GM12878 (cell line): ENCODE measurements at regions not wholly inside any gene's neighbourhood (a gene's known extent, or its start where the extent isn't known, plus 50 kb on each side); places are given as distances from the start of the nearest gene placed in this dataset.

Experiments used
- ATAC-seq: fragments of 200-7000 bp; cut with Tn5 transposase; 3 replicates; pipeline ENCODE4 v1.9.1; 2020; ENCODE audit warnings: mild to moderate bottlenecking, moderate library complexity
- BruUV-seq: library from RNA; stranded (reverse); fragments of 400-500 nt; replicated peaks from 2 replicates; lab custom pipeline; 2021; lab: Mats Ljungman, UMichigan
- CTCF ChIA-PET: fragments of 300-600 bp; sonication (Branson Sonifier 250); formaldehyde crosslinking; extraction: SDS; loops from one replicate; lab custom pipeline; 2021; ENCODE audit warnings: inconsistent platforms; lab: Yijun Ruan, JAX
- POLR2A ChIA-PET: fragments of 350-600 bp; formaldehyde crosslinking; extraction: SDS; loops from one replicate; lab custom pipeline; 2021; ENCODE audit warnings: inconsistent platforms; lab: Charles Lee
- RAD21 ChIA-PET: fragments of 300-600 bp; sonication (Branson Sonifier 250); formaldehyde crosslinking; loops from one replicate; lab custom pipeline; 2023; ENCODE audit warnings: antibody characterized with exemption; ENCODE audit not compliant: unreplicated experiment; lab: Charles Lee
- SMC1A ChIA-PET: fragments of 300-600 bp; sonication (Branson Sonifier 250); formaldehyde crosslinking; loops from one replicate; lab custom pipeline; 2023; ENCODE audit not compliant: unreplicated experiment, uncharacterized antibody; lab: Charles Lee
- DNase-seq: peaks from one replicate; pipeline ENCODE4 v3.0.0-alpha.2; 2011; ENCODE audit warnings: low read depth, low spot score
- FAIRE-seq: peaks from 3 replicates; lab custom pipeline; 2011; peaks lifted over from hg19 to GRCh38; lab: Jason Lieb, UNC
- H2AFZ ChIP-seq: 2 replicates; pipeline ENCODE4 v1.6.0; 2011; ENCODE audit warnings: low read depth, low read length, control low read depth; ENCODE audit not compliant: control insufficient read depth
- H3K27ac ChIP-seq: 2 replicates; pipeline ENCODE4 v1.5.1; 2011; ENCODE audit warnings: control low read depth; ENCODE audit not compliant: control insufficient read depth, insufficient read depth
- H3K27me3 ChIP-seq, 2 experiments: replicated peaks in 1 of 2; 2 replicates each; pipeline versions ENCODE4 v1.6.0 to v1.6.1; 2011; ENCODE audit warnings: low read length in 1 of 2; ENCODE audit not compliant: control insufficient read depth in 2 of 2, insufficient read depth in 2 of 2
- H3K36me3 ChIP-seq, 2 experiments: 2 replicates each; pipeline ENCODE4 v1.5.1; 2011; ENCODE audit warnings: low read length in 1 of 2; ENCODE audit not compliant: control insufficient read depth in 2 of 2, insufficient read depth in 2 of 2
- H3K4me1 ChIP-seq: 2 replicates; pipeline ENCODE4 v1.6.1; 2011; ENCODE audit warnings: mild to moderate bottlenecking, low read length, moderate library complexity, mixed read lengths; ENCODE audit not compliant: control insufficient read depth, insufficient read depth
- H3K4me2 ChIP-seq: 2 replicates; pipeline ENCODE4 v1.6.0; 2011; ENCODE audit warnings: control low read depth; ENCODE audit not compliant: control insufficient read depth, insufficient read depth
- H3K4me3 ChIP-seq: fragments of 200-600 bp; sonication (generic); 2 replicates; pipeline ENCODE4 v1.5.1; 2016
- H3K79me2 ChIP-seq: 2 replicates; pipeline ENCODE4 v1.6.0; 2011; ENCODE audit warnings: low read length; ENCODE audit not compliant: control insufficient read depth, insufficient read depth
- H3K9ac ChIP-seq: 2 replicates; pipeline ENCODE4 v1.8.0; 2011; ENCODE audit warnings: low read length, control low read depth, mixed read lengths; ENCODE audit not compliant: control insufficient read depth, insufficient read depth
- H3K9me3 ChIP-seq: replicated peaks from 3 replicates; pipeline ENCODE4 v1.5.1; 2011; ENCODE audit warnings: mild to moderate bottlenecking, low read length; ENCODE audit not compliant: control insufficient read depth, insufficient read depth
- H4K20me1 ChIP-seq: 2 replicates; pipeline ENCODE4 v1.6.0; 2011; ENCODE audit not compliant: control insufficient read depth, insufficient read depth
- CBX5 ChIP-seq: sonication (generic); IDR thresholded peaks from 2 replicates; pipeline ENCODE4 v1.6.1; 2016; ENCODE audit warnings: low read depth, moderate library complexity, mild to moderate bottlenecking, inconsistent platforms
- IKZF2 ChIP-seq, 2 experiments: fragments of 450-650 bp; IDR thresholded peaks; 2 replicates each; pipeline ENCODE4 v1.6.1; 2017; ENCODE audit warnings: mild to moderate bottlenecking in 2 of 2, moderate library complexity in 2 of 2
- MYB ChIP-seq: fragments of 150-350 bp; IDR thresholded peaks from 2 replicates; pipeline ENCODE4 v1.6.1; 2014; ENCODE audit warnings: mild to moderate bottlenecking, low read depth, low read length, borderline replicate concordance
- WGBS: methylation state at CpG from one replicate; pipeline ENCODE4 v1.1.6; 2016; ENCODE audit warnings: low lambda C conversion rate; ENCODE audit not compliant: insufficient replicate concordance, insufficient coverage; ENCODE audit errors: missing lambda C conversion rate; 5-methylcytosine and 5-hydroxymethylcytosine counted together
- in situ Hi-C: fragments of 300-500 bp; cut with MboI; formaldehyde crosslinking; loops from 9 replicates; pipeline ENCODE4 v1.14.3; 2018; ENCODE audit warnings: mixed read lengths
- intact Hi-C: fragments of 100-400 bp; cut with micrococcal nuclease; formaldehyde crosslinking; loops from one replicate; pipeline ENCODE4 v1.14.2; 2022; ENCODE audit not compliant: unreplicated experiment
- TF ChIP-seq, protein P1 (sequence below): fragments of 450-650 bp; IDR thresholded peaks from 2 replicates; pipeline ENCODE4 v1.6.1; 2018; ENCODE audit warnings: borderline replicate concordance, mild to moderate bottlenecking; ENCODE audit not compliant: partially characterized antibody
- TF ChIP-seq, protein P2 (sequence below): fragments of 450-650 bp; conservative IDR thresholded peaks from 2 replicates; pipeline ENCODE4 v1.6.1; 2017; ENCODE audit warnings: mild to moderate bottlenecking, moderate library complexity

DNA sequence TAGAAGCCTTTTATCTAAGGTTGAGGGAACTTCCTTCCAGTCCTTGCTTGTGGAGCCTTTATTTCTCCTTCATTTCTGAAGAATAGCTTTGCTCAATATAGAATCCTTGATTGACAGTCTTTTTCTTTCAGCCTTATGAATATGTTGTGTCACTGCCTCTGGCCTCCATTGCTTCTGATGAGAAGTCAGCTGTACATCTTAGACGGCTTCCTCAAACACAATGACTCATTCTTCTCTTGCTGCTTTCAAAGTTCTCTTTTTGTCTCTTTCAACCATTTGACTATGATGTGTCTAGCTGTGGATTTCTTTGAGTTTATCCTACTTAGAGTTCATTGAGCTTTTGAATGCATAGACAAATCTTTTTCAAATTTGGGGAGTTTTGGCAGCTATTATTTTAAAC is 893.2 kb downstream of the BRD1 start:
- TF ChIP-seq IKZF2 (IDR thresholded peaks at IDR 0.05) (no peak), CBX5 (no peak), MYB (no peak)
- TF ChIP-seq, protein P1, sequence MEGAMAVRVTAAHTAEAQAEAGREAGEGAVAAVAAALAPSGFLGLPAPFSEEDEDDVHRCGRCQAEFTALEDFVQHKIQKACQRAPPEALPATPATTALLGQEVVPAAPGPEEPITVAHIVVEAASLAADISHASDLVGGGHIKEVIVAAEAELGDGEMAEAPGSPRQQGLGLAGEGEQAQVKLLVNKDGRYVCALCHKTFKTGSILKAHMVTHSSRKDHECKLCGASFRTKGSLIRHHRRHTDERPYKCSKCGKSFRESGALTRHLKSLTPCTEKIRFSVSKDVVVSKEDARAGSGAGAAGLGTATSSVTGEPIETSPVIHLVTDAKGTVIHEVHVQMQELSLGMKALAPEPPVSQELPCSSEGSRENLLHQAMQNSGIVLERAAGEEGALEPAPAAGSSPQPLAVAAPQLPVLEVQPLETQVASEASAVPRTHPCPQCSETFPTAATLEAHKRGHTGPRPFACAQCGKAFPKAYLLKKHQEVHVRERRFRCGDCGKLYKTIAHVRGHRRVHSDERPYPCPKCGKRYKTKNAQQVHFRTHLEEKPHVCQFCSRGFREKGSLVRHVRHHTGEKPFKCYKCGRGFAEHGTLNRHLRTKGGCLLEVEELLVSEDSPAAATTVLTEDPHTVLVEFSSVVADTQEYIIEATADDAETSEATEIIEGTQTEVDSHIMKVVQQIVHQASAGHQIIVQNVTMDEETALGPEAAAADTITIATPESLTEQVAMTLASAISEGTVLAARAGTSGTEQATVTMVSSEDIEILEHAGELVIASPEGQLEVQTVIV, result no peak
- TF ChIP-seq, protein P2, sequence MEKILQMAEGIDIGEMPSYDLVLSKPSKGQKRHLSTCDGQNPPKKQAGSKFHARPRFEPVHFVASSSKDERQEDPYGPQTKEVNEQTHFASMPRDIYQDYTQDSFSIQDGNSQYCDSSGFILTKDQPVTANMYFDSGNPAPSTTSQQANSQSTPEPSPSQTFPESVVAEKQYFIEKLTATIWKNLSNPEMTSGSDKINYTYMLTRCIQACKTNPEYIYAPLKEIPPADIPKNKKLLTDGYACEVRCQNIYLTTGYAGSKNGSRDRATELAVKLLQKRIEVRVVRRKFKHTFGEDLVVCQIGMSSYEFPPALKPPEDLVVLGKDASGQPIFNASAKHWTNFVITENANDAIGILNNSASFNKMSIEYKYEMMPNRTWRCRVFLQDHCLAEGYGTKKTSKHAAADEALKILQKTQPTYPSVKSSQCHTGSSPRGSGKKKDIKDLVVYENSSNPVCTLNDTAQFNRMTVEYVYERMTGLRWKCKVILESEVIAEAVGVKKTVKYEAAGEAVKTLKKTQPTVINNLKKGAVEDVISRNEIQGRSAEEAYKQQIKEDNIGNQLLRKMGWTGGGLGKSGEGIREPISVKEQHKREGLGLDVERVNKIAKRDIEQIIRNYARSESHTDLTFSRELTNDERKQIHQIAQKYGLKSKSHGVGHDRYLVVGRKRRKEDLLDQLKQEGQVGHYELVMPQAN, result no peak
- ChIA-PET RAD21 (no interaction called here), CTCF (no interaction called here), SMC1A (no interaction called here), POLR2A (no interaction called here)
- FAIRE-seq, result no peak
- intact Hi-C loops (no loop called here), in situ Hi-C loops (no loop called here)
- ATAC-seq, result no peak
- Histone ChIP-seq H3K79me2 (no peaks in the 10 kb centered on the region), H3K9ac (no peak overlapping the region), H4K20me1 (no peaks in the 10 kb centered on the region), H3K27me3 (no peaks in the 10 kb centered on the region), H3K27ac (no peak overlapping the region), H3K4me2 (no peak overlapping the region), H3K4me3 (no peak overlapping the region), H3K36me3 (no peaks in the 10 kb centered on the region), H3K4me1 (no peaks in the 10 kb centered on the region), H3K9me3 (no peaks in the 10 kb centered on the region; the same call in 2 of the 3 replicates), H2AFZ (no peak overlapping the region)
- DNase-seq, result no peak
- WGBS, result 0% methylated on average over 1 of the region's 1 CpG
- BruUV-seq, result no TSS peak
